Omental fat pad (tissue), 3 donors: ENCODE measurements at regions not wholly inside any gene's neighbourhood (a gene's known extent, or its start where the extent isn't known, plus 50 kb on each side); places are given as distances from the start of the nearest gene placed in this dataset.
"Not testable (repeated sequence)": the region's sequence is repeated elsewhere in the genome, so short reads cannot be mapped to it uniquely, and the experiment has no call there.

Experiments used
- ATAC-seq: fragments of 150-250 bp; one replicate; pipeline ENCODE4 v1.9.1; 2016; ENCODE audit warnings: mild to moderate bottlenecking, moderate library complexity; ENCODE audit not compliant: low FRiP score
- DNase-seq: peaks from one replicate; pipeline ENCODE4 v3.0.0-alpha.2; 2019; ENCODE audit warnings: low spot score
- CTCF ChIP-seq, 3 donors: fragments of 450-650 bp; IDR thresholded peaks; one replicate each; pipeline ENCODE4 v1.5.1; 2016 to 2017; ENCODE audit warnings: antibody characterized with exemption in 3 of 3, mild to moderate bottlenecking in 3 of 3, moderate library complexity in 2 of 3

GRCh38 chr5:164146223-164146622, 640.8 kb downstream of the MAT2B start:
- no peak for ATAC-seq
- no peak for TF ChIP-seq CTCF (IDR thresholded peaks at IDR 0.05)

GRCh38 chr5:164148292-164148691, 642.9 kb downstream of the MAT2B start:
- ATAC-seq = no peak
- DNase-seq = no peak
- TF ChIP-seq CTCF (IDR thresholded peaks at IDR 0.05) = no peak

More at GRCh38 chr5:164146223-164146622, 640.8 kb downstream of the MAT2B start:
- no peak for DNase-seq

- ATAC-seq, DNase-seq: not testable (repeated sequence)
These were observed 647.1 kb downstream of the MAT2B start for GRCh38 chr5:164152539-164152938.

- no peak for TF ChIP-seq CTCF (IDR thresholded peaks at IDR 0.05)
- DNase-seq = no peak
- no peak for ATAC-seq
These were observed 648.2 kb downstream of the MAT2B start for GRCh38 chr5:164153469-164154172.

- no peak for ATAC-seq
These were observed 665.4 kb downstream of the MAT2B start for GRCh38 chr5:164170814-164171213.

GRCh38 chr5:164175083-164175482, 669.7 kb downstream of the MAT2B start:
- no peak for ATAC-seq
- DNase-seq = no peak
- no peak for TF ChIP-seq CTCF (IDR thresholded peaks at IDR 0.05)

More at GRCh38 chr5:164170814-164171213, 665.4 kb downstream of the MAT2B start:
- TF ChIP-seq CTCF (IDR thresholded peaks at IDR 0.05) = no peak
- DNase-seq = no peak

GRCh38 chr5:164179406-164179805, 674.0 kb downstream of the MAT2B start:
- ATAC-seq (no peak), DNase-seq (no peak)
- TF ChIP-seq CTCF (IDR thresholded peaks at IDR 0.05) = no peak
